Ovary (tissue), 7 donors: ENCODE measurements at regions not wholly inside any gene's neighbourhood (a gene's known extent, or its start where the extent isn't known, plus 50 kb on each side); places are given as distances from the start of the nearest gene placed in this dataset.
"Not testable (repeated sequence)": the region's sequence is repeated elsewhere in the genome, so short reads cannot be mapped to it uniquely, and the experiment has no call there.

ENCODE experiments used
- DNase-seq, 5 donors: peaks; one replicate each; pipeline ENCODE4 v3.0.0-alpha.2; 2019 to 2020
- H3K27ac ChIP-seq, 2 donors: fragments of 200-600 bp; one replicate each; pipeline versions ENCODE4 v1.5.1 to v1.8.0; 2019 to 2022
- H3K27me3 ChIP-seq: fragments of 200-600 bp; one replicate; pipeline ENCODE4 v1.8.0; 2022
- H3K36me3 ChIP-seq: fragments of 200-600 bp; sonication (generic); one replicate; pipeline ENCODE4 v1.5.1; 2019
- H3K4me1 ChIP-seq: one replicate; pipeline ENCODE4 v1.8.1; 2013; ENCODE audit warnings: mild to moderate bottlenecking, moderate library complexity; ENCODE audit not compliant: insufficient read depth
- H3K4me3 ChIP-seq: fragments of 200-600 bp; sonication (generic); one replicate; pipeline ENCODE4 v1.5.1; 2017
- H3K9me3 ChIP-seq, 2 donors: fragments of 200-600 bp in 1 of 2; sonication (generic) in 1 of 2; one replicate each; pipeline versions ENCODE4 v1.5.1 to v1.8.1; 2013 to 2019; ENCODE audit warnings: mild to moderate bottlenecking in 1 of 2, moderate library complexity in 1 of 2
- CTCF ChIP-seq, 3 donors: fragments of 450-650 bp in 2 of 3; fragments of 200-600 bp in 1 of 3; IDR thresholded peaks; one replicate each; pipeline versions ENCODE4 v1.5.1 to v1.8.0; 2016 to 2022; ENCODE audit warnings: antibody characterized with exemption in 3 of 3, mild to moderate bottlenecking in 1 of 3
- EP300 ChIP-seq: sonication (generic); formaldehyde crosslinking; IDR thresholded peaks from one replicate; pipeline ENCODE4 v1.6.1; 2017; ENCODE audit warnings: antibody characterized with exemption
- POLR2A ChIP-seq: fragments of 450-650 bp; IDR thresholded peaks from one replicate; pipeline ENCODE4 v1.6.1; 2017; ENCODE audit warnings: antibody characterized with exemption, mild to moderate bottlenecking, moderate library complexity
- WGBS, 3 donors: extraction: QIAGEN DNeasy Blood & Tissue Kit in 1 of 3; methylation state at CpG; one replicate each; pipeline versions ENCODE4 v1.1.5 to v1.1.7; 2013 to 2017; 5-methylcytosine and 5-hydroxymethylcytosine counted together
- intact Hi-C, 4 donors: fragments of 100-400 bp; cut with DNase I; formaldehyde crosslinking; loops; one replicate each; pipeline versions ENCODE4 v1.11.0 to v1.15.1; 2022 to 2023
- donor health status: DM: no; HTN: no; CAD: no; lungs with moderate emphysema.
- donor health status: DM: no; HTN: no; CAD: no.
- donor health status: Bipolar disorder and iron deficiency.
- donor health status: DM: no; HTN: no; CAD: no.
- donor health status: DM: yes; HTN: yes; CAD: no.

GRCh38 chr10:38600146-38600545 lies 506.0 kb downstream of the ZNF37A start:
- no peak for TF ChIP-seq CTCF (IDR thresholded peaks at IDR 0.05)
- TF ChIP-seq POLR2A: no peak
- no peak for TF ChIP-seq EP300
- no peaks in the 10 kb centered on the region for H3K27me3 ChIP-seq
- no peaks in the 10 kb centered on the region for H3K4me1 ChIP-seq
- no peak for DNase-seq
- intact Hi-C loops: no loop called here
- WGBS, 3 donors: 53 to 73% (median 70%) methylated on average over 23 to 30 of the region's 33 CpGs
- no peak overlapping the region for H3K4me3 ChIP-seq
- H3K9me3 ChIP-seq: no peaks in the 10 kb centered on the region
- no peak overlapping the region for H3K27ac ChIP-seq
- no peaks in the 10 kb centered on the region for H3K36me3 ChIP-seq

GRCh38 chr10:38600696-38601095 lies 506.6 kb downstream of the ZNF37A start:
- intact Hi-C loops: no loop called here
- TF ChIP-seq POLR2A: no peak
- no peak for TF ChIP-seq CTCF (IDR thresholded peaks at IDR 0.05)
- no peak for TF ChIP-seq EP300

GRCh38 chr10:38603681-38604080 lies 509.5 kb downstream of the ZNF37A start:
- DNase-seq, H3K27me3 ChIP-seq, H3K4me3 ChIP-seq, H3K27ac ChIP-seq, H3K9me3 ChIP-seq, H3K36me3 ChIP-seq, H3K4me1 ChIP-seq, intact Hi-C loops: not testable (repeated sequence)
- WGBS, 3 donors: 85 to 94% (median 93%) methylated on average over 7 of the region's 7 CpGs

More at GRCh38 chr10:38600696-38601095, 506.6 kb downstream of the ZNF37A start:
- WGBS, 3 donors: 47 to 68% (median 67%) methylated on average over 45 to 46 of the region's 46 CpGs
- no peak for DNase-seq
- Histone ChIP-seq H3K36me3 (no peaks in the 10 kb centered on the region), H3K4me3 (no peak overlapping the region), H3K9me3 (no peaks in the 10 kb centered on the region), H3K4me1 (no peaks in the 10 kb centered on the region), H3K27me3 (no peaks in the 10 kb centered on the region), H3K27ac (no peak overlapping the region)

DNA sequence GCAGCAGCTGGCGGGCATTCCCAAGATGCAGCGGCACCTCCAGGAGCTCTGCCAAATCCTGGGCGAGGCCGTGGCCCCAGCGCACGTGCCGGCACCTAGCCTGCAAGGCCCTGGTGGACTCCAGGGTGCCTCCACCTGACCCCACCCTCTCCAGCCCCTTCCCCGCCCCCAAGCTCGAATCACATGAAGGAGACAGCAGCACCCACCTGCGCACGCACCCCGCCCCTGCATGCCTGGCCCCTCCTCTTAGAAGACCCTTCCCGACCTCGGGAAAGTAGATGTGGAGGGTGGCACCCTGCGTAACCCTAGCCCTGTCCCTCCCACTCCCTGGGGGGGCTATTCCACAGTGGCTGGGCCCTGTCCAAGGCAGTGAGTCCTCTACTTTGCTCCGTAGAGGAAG lies 510.3 kb downstream of the ZNF37A start:
- H3K27me3 ChIP-seq, H3K27ac ChIP-seq, H3K4me1 ChIP-seq, H3K36me3 ChIP-seq, H3K4me3 ChIP-seq, intact Hi-C loops, H3K9me3 ChIP-seq: not testable (repeated sequence)
- 80 to 90% (median 87%) methylated on average over 14 to 16 of the region's 16 CpGs for WGBS, 3 donors
- peak in 1 of 5 donors; percentile 14 for DNase-seq

DNA sequence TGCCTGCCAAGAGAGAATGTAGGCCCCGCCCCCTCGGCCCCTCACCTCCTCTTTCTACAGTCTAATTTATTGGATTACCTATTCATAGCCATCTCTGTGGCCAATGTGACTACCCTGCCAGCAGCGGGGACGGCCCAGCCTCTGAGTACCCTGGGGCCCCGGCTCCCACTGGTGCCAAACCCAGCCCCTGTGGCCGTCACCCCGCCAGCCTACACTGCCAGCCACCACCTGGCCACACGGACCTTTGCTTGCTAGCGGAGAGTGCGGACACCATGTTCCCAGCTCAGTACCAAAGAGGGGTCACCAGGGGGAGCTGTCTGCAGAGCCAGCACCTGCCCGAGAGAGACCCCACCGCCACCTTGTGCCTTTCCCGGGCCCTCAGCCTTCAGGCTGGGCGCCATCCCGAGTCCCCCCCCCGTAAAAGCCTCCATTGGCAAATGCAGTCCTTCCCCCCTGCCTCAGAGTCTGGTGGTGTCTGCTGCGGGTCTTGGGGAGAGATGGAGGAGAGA lies 511.1 kb downstream of the ZNF37A start:
- no peaks in the 10 kb centered on the region for H3K36me3 ChIP-seq
- no peaks in the 10 kb centered on the region for H3K4me1 ChIP-seq
- no peaks in the 10 kb centered on the region for H3K9me3 ChIP-seq
- no peak overlapping the region for H3K4me3 ChIP-seq
- no peak for TF ChIP-seq CTCF (IDR thresholded peaks at IDR 0.05)
- TF ChIP-seq POLR2A: no peak
- TF ChIP-seq EP300: no peak
- WGBS, 3 donors: 70 to 79% (median 77%) methylated on average over 16 to 17 of the region's 17 CpGs
- DNase-seq: no peak
- no peaks in the 10 kb centered on the region for H3K27me3 ChIP-seq
- intact Hi-C loops: no loop called here
- H3K27ac ChIP-seq: no peak overlapping the region

DNA sequence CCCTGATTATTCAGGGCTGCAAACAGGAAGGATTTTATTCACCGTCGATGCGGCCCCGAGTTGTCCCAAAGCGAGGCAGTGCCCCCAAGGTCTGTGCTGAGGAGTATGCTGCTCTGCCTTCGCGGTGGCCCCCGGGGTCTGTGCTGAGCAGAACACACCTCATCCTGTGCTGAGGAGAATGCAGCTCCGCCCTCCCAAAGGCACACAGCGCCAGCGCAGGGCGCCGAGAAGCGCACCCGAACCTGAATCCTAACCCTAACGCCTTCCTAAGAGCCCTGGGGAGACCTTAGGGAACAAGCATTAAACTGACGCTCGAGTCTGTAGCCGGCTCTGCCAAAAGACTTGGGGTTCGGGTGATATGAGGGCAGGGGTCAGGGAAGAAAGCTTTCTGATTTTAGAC lies 521.5 kb downstream of the ZNF37A start:
- H3K9me3 ChIP-seq, DNase-seq, intact Hi-C loops, H3K36me3 ChIP-seq, H3K4me1 ChIP-seq, H3K27me3 ChIP-seq, H3K27ac ChIP-seq, H3K4me3 ChIP-seq: not testable (repeated sequence)
- WGBS, 3 donors: 73 to 79% (median 74%) methylated on average over 17 to 20 of the region's 20 CpGs

DNA sequence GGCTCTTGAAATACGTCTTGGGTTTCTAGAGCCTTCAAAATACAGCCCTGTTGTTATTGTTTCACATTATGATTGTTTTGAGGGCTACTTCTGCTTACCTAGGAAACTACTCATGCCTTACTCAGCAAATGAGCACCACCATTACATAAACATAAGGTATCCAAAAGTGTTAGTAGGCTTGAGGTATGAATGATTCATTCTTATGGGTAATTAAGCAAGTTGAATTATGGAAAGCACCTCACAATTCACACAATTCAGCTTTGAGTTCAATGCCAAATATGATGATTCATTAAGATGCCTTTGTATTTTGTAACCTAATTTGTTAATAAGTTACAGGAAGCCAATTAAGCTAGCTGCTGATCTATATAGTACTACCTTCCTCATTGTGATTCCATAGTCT lies 525.7 kb downstream of the ZNF37A start:
- H3K36me3 ChIP-seq, H3K9me3 ChIP-seq, intact Hi-C loops, DNase-seq, H3K4me3 ChIP-seq, H3K4me1 ChIP-seq, H3K27ac ChIP-seq, H3K27me3 ChIP-seq: not testable (repeated sequence)
- WGBS, 3 donors: 15 to 30% (median 23%) methylated on average over 1 of the region's 1 CpG

GRCh38 chr10:38635650-38636049 lies 541.5 kb downstream of the ZNF37A start:
- H3K4me3 ChIP-seq, H3K27me3 ChIP-seq, H3K36me3 ChIP-seq, H3K27ac ChIP-seq, H3K9me3 ChIP-seq, DNase-seq, intact Hi-C loops, H3K4me1 ChIP-seq: not testable (repeated sequence)
- 78 to 85% (median 83%) methylated on average over 21 of the region's 21 CpGs for WGBS, 3 donors
